ENCODE measurements at regions not wholly inside any gene's neighbourhood (a gene's known extent, or its start where the extent isn't known, plus 50 kb on each side); places are given as distances from the start of the nearest gene placed in this dataset.

GRCh38 chr9:7894231-7894630 lies 94.7 kb upstream of the DMAC1 start:
- Histone ChIP-seq H3K36me3 (ENCODE audit: control insufficient read depth, insufficient read depth, low read length) (no peaks in the 10 kb centered on the region), H3K9me3 (ENCODE audit: control insufficient read depth, low read length) (no peaks in the 10 kb centered on the region), H3K4me1 (ENCODE audit: control insufficient read depth, insufficient read depth, low read length, poor library complexity, severe bottlenecking) (no peaks in the 10 kb centered on the region), H3K27ac (ENCODE audit: low read depth, low read length, severe bottlenecking) (no peak overlapping the region), H3K4me3 (ENCODE audit: extremely low read depth, insufficient read depth, low read length, poor library complexity, severe bottlenecking) (no peak overlapping the region)
- 96% methylated on average over 3 of the region's 4 CpGs; no CpG with 5 or more reads in 1 of the 2 experiments for WGBS, 2 experiments (ENCODE audit: insufficient coverage in 2 of 2)

GRCh38 chr9:7892975-7893374 lies 93.4 kb upstream of the DMAC1 start:
- H3K27ac ChIP-seq (ENCODE audit: low read depth, low read length, severe bottlenecking), result no peak overlapping the region
- no peak overlapping the region for H3K4me3 ChIP-seq (ENCODE audit: extremely low read depth, insufficient read depth, low read length, poor library complexity, severe bottlenecking)
- no peaks in the 10 kb centered on the region for H3K4me1 ChIP-seq (ENCODE audit: control insufficient read depth, insufficient read depth, low read length, poor library complexity, severe bottlenecking)
- 87 to 95% methylated on average over 5 of the region's 5 CpGs for WGBS, 2 experiments (ENCODE audit: insufficient coverage in 2 of 2)
- H3K36me3 ChIP-seq (ENCODE audit: control insufficient read depth, insufficient read depth, low read length), result no peaks in the 10 kb centered on the region
- H3K9me3 ChIP-seq (ENCODE audit: control insufficient read depth, low read length), result no peaks in the 10 kb centered on the region

- peaks cover 10% of the 10 kb centered on the region for H3K9me3 ChIP-seq (ENCODE audit: control insufficient read depth, low read length)
- no peak overlapping the region for H3K27ac ChIP-seq (ENCODE audit: low read depth, low read length, severe bottlenecking)
- 40 to 56% methylated on average over 1 to 5 of the region's 6 CpGs for WGBS, 2 experiments (ENCODE audit: insufficient coverage in 2 of 2)
- H3K36me3 ChIP-seq (ENCODE audit: control insufficient read depth, insufficient read depth, low read length), result no peaks in the 10 kb centered on the region
- H3K4me1 ChIP-seq (ENCODE audit: control insufficient read depth, insufficient read depth, low read length, poor library complexity, severe bottlenecking), result peaks cover 7% of the 10 kb centered on the region
- no peak overlapping the region for H3K4me3 ChIP-seq (ENCODE audit: extremely low read depth, insufficient read depth, low read length, poor library complexity, severe bottlenecking)
Observed at GRCh38 chr9:7879551-7880245, 80.1 kb upstream of the DMAC1 start.

GRCh38 chr9:7871977-7872730 lies 72.6 kb upstream of the DMAC1 start:
- H3K36me3 ChIP-seq (ENCODE audit: control insufficient read depth, insufficient read depth, low read length), result no peaks in the 10 kb centered on the region
- WGBS, 2 experiments (ENCODE audit: insufficient coverage in 2 of 2), result no CpG with 5 or more reads among the region's 2 CpGs

GRCh38 chr9:7869340-7869739 lies 69.8 kb upstream of the DMAC1 start:
- Histone ChIP-seq H3K27ac (ENCODE audit: low read depth, low read length, severe bottlenecking) (no peak overlapping the region), H3K4me3 (ENCODE audit: extremely low read depth, insufficient read depth, low read length, poor library complexity, severe bottlenecking) (no peak overlapping the region), H3K36me3 (ENCODE audit: control insufficient read depth, insufficient read depth, low read length) (no peaks in the 10 kb centered on the region), H3K4me1 (ENCODE audit: control insufficient read depth, insufficient read depth, low read length, poor library complexity, severe bottlenecking) (no peaks in the 10 kb centered on the region), H3K9me3 (ENCODE audit: control insufficient read depth, low read length) (no peaks in the 10 kb centered on the region)
- WGBS, 2 experiments (ENCODE audit: insufficient coverage in 2 of 2), result 60% methylated on average over 1 of the region's 2 CpGs; no CpG with 5 or more reads in 1 of the 2 experiments

More at GRCh38 chr9:7871977-7872730, 72.6 kb upstream of the DMAC1 start:
- Histone ChIP-seq H3K4me3 (ENCODE audit: extremely low read depth, insufficient read depth, low read length, poor library complexity, severe bottlenecking) (no peak overlapping the region), H3K4me1 (ENCODE audit: control insufficient read depth, insufficient read depth, low read length, poor library complexity, severe bottlenecking) (no peaks in the 10 kb centered on the region), H3K9me3 (ENCODE audit: control insufficient read depth, low read length) (peaks cover 10% of the 10 kb centered on the region), H3K27ac (ENCODE audit: low read depth, low read length, severe bottlenecking) (no peak overlapping the region)

- Histone ChIP-seq H3K9me3 (ENCODE audit: control insufficient read depth, low read length) (no peaks in the 10 kb centered on the region), H3K4me3 (ENCODE audit: extremely low read depth, insufficient read depth, low read length, poor library complexity, severe bottlenecking) (no peak overlapping the region), H3K27ac (ENCODE audit: low read depth, low read length, severe bottlenecking) (no peak overlapping the region), H3K4me1 (ENCODE audit: control insufficient read depth, insufficient read depth, low read length, poor library complexity, severe bottlenecking) (no peaks in the 10 kb centered on the region), H3K36me3 (ENCODE audit: control insufficient read depth, insufficient read depth, low read length) (no peaks in the 10 kb centered on the region)
- 83% methylated on average over 1 of the region's 2 CpGs; no CpG with 5 or more reads in 1 of the 2 experiments for WGBS, 2 experiments (ENCODE audit: insufficient coverage in 2 of 2)
Observed at GRCh38 chr9:7862170-7862569, 62.6 kb upstream of the DMAC1 start.

- H3K4me3 ChIP-seq (ENCODE audit: extremely low read depth, insufficient read depth, low read length, poor library complexity, severe bottlenecking), result no peak overlapping the region
- 80% methylated on average over 1 of the region's 2 CpGs for WGBS, 2 experiments (ENCODE audit: insufficient coverage in 2 of 2)
- no peaks in the 10 kb centered on the region for H3K9me3 ChIP-seq (ENCODE audit: control insufficient read depth, low read length)
- H3K36me3 ChIP-seq (ENCODE audit: control insufficient read depth, insufficient read depth, low read length), result no peaks in the 10 kb centered on the region
- no peaks in the 10 kb centered on the region for H3K4me1 ChIP-seq (ENCODE audit: control insufficient read depth, insufficient read depth, low read length, poor library complexity, severe bottlenecking)
- no peak overlapping the region for H3K27ac ChIP-seq (ENCODE audit: low read depth, low read length, severe bottlenecking)
Observed at GRCh38 chr9:7861086-7861485, 61.5 kb upstream of the DMAC1 start.

GRCh38 chr9:7860335-7860709 lies 60.7 kb upstream of the DMAC1 start:
- WGBS, 2 experiments (ENCODE audit: insufficient coverage in 2 of 2), result no CpG with 5 or more reads among the region's 1 CpG
- Histone ChIP-seq H3K9me3 (ENCODE audit: control insufficient read depth, low read length) (no peaks in the 10 kb centered on the region), H3K4me1 (ENCODE audit: control insufficient read depth, insufficient read depth, low read length, poor library complexity, severe bottlenecking) (no peaks in the 10 kb centered on the region), H3K36me3 (ENCODE audit: control insufficient read depth, insufficient read depth, low read length) (no peaks in the 10 kb centered on the region), H3K4me3 (ENCODE audit: extremely low read depth, insufficient read depth, low read length, poor library complexity, severe bottlenecking) (no peak overlapping the region), H3K27ac (ENCODE audit: low read depth, low read length, severe bottlenecking) (no peak overlapping the region)

GRCh38 chr9:7859701-7860334 lies 60.2 kb upstream of the DMAC1 start:
- H3K27ac ChIP-seq (ENCODE audit: low read depth, low read length, severe bottlenecking), result no peak overlapping the region
- WGBS, 2 experiments (ENCODE audit: insufficient coverage in 2 of 2), result 89 to 93% methylated on average over 1 to 3 of the region's 3 CpGs

GRCh38 chr9:7858166-7858565 lies 58.6 kb upstream of the DMAC1 start:
- H3K36me3 ChIP-seq (ENCODE audit: control insufficient read depth, insufficient read depth, low read length), result no peaks in the 10 kb centered on the region
- H3K4me3 ChIP-seq (ENCODE audit: extremely low read depth, insufficient read depth, low read length, poor library complexity, severe bottlenecking), result no peak overlapping the region
- no peaks in the 10 kb centered on the region for H3K4me1 ChIP-seq (ENCODE audit: control insufficient read depth, insufficient read depth, low read length, poor library complexity, severe bottlenecking)
- no peak overlapping the region for H3K27ac ChIP-seq (ENCODE audit: low read depth, low read length, severe bottlenecking)
- H3K9me3 ChIP-seq (ENCODE audit: control insufficient read depth, low read length), result no peaks in the 10 kb centered on the region
- WGBS, 2 experiments (ENCODE audit: insufficient coverage in 2 of 2), result 100% methylated on average over 1 of the region's 2 CpGs; no CpG with 5 or more reads in 1 of the 2 experiments

More at GRCh38 chr9:7859701-7860334, 60.2 kb upstream of the DMAC1 start:
- Histone ChIP-seq H3K36me3 (ENCODE audit: control insufficient read depth, insufficient read depth, low read length) (no peaks in the 10 kb centered on the region), H3K9me3 (ENCODE audit: control insufficient read depth, low read length) (no peaks in the 10 kb centered on the region), H3K4me3 (ENCODE audit: extremely low read depth, insufficient read depth, low read length, poor library complexity, severe bottlenecking) (no peak overlapping the region), H3K4me1 (ENCODE audit: control insufficient read depth, insufficient read depth, low read length, poor library complexity, severe bottlenecking) (no peaks in the 10 kb centered on the region)

All from mesodermal cell (in vitro differentiated cells).